ENCODE measurements at regions not wholly inside any gene's neighbourhood (a gene's known extent, or its start where the extent isn't known, plus 50 kb on each side); places are given as distances from the start of the nearest gene placed in this dataset.

DNA sequence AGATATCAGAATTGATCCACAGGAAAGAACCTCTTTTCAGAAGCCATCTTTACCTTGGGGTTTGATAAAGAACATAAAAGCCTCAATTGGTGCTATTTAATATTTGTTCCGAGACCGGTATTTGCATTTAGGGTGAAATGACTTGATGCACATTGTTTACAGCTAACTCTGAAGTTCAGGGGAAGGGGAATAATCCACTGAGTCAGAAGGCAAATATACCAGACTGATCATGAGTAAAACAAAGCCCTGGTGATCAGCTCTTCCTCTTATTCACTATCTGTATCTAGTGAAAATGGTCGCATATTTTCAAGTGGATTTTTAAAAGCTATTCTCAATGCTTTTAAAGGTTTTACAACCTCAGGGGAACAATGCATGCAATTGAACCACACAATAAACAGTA lies 53.0 kb upstream of the ATP8B1 start:
- ChIA-PET POLR2A (ENCODE audit: partially characterized antibody) (no interaction called here), CTCF (ENCODE audit: partially characterized antibody) (interaction anchor here (0.6 to 2.0 kb wide), 7 partner anchors 12 to 226 kb away, joined by 3 to 6 read pairs (median 3); no protein-coding TSS in a partner anchor)
- Histone ChIP-seq H3K4me1 (replicated peaks in 1 of 4; ENCODE audit: control insufficient read depth in 3 of 4, insufficient read depth in 4 of 4, low read length in 3 of 4) (no peaks in the 10 kb centered on the region), H3K4ac (replicated peaks; ENCODE audit: insufficient read length, low read depth, low read length) (no peak overlapping the region), H3K23me2 (ENCODE audit: low read depth, low read length) (no peaks in the 10 kb centered on the region), H2AFZ (ENCODE audit: low read length) (no peak overlapping the region), H3K79me2 (ENCODE audit: control insufficient read depth in 1 of 2, insufficient read depth in 2 of 2, low read length in 2 of 2) (no peaks in the 10 kb centered on the region), H2BK120ac (replicated peaks; ENCODE audit: low read depth, low read length) (no peak overlapping the region), H2BK20ac (ENCODE audit: low read length) (no peak overlapping the region), H4K5ac (ENCODE audit: insufficient read length, low read depth, low read length) (no peak overlapping the region), H2BK5ac (ENCODE audit: low read depth, low read length) (no peak overlapping the region), H3K18ac (ENCODE audit: extremely low read depth, low read length) (no peak overlapping the region), H3K4me2 (ENCODE audit: insufficient read depth in 1 of 2, low read depth in 2 of 2, low read length in 2 of 2) (no peak overlapping the region), H4K20me1 (replicated peaks in 1 of 2; ENCODE audit: control insufficient read depth in 1 of 2, insufficient read depth in 2 of 2, low read length in 2 of 2) (no peaks in the 10 kb centered on the region), H2AK5ac (ENCODE audit: low read depth, low read length) (no peak overlapping the region), H3K4me3 (ENCODE audit: extremely low read depth in 1 of 4, insufficient read depth in 2 of 4, low read depth in 3 of 4, low read length in 4 of 4) (no peak overlapping the region), H2BK12ac (ENCODE audit: low read depth, low read length) (no peak overlapping the region), H3K27ac (ENCODE audit: low read depth, low read length) (no peak overlapping the region), H2BK15ac (ENCODE audit: low read length) (no peak overlapping the region), H3K14ac (ENCODE audit: insufficient read length) (no peak overlapping the region), H3K27me3 (replicated peaks in 1 of 4; ENCODE audit: control insufficient read depth in 3 of 4, extremely low read depth in 1 of 4, insufficient read depth in 3 of 4, low read length in 3 of 4) (no peaks in the 10 kb centered on the region), H3K56ac (replicated peaks; ENCODE audit: insufficient read length, low read depth, low read length) (no peak overlapping the region), H3K79me1 (ENCODE audit: low read depth, low read length) (no peaks in the 10 kb centered on the region), H3K36me3 (ENCODE audit: control insufficient read depth in 2 of 4, insufficient read depth in 4 of 4, low read length in 3 of 4) (no peaks in the 10 kb centered on the region), H4K91ac (replicated peaks; ENCODE audit: insufficient read length, low read length) (no peak overlapping the region), H4K8ac (ENCODE audit: extremely low read depth, insufficient read depth, low read length) (no peak overlapping the region), H3K23ac (ENCODE audit: insufficient read length) (no peak overlapping the region), H3K9me3 (ENCODE audit: insufficient read depth in 2 of 2, low read depth in 1 of 2, low read length in 1 of 2) (no peaks in the 10 kb centered on the region), H3K9ac (replicated peaks in 1 of 4; ENCODE audit: extremely low read depth in 1 of 4, low read depth in 3 of 4, low read length in 3 of 4) (no peak overlapping the region)
- TF ChIP-seq TAF7 (optimal IDR thresholded peaks at IDR 0.05; ENCODE audit: borderline replicate concordance, low read depth, low read length), result no peak
- TF ChIP-seq RAD21 (IDR thresholded peaks at IDR 0.05 in 1 of 2, conservative IDR thresholded peaks at IDR 0.05 in 1 of 2; ENCODE audit: low read depth in 2 of 2, low read length in 2 of 2), result no peak
- no peak for FAIRE-seq
- WGBS, 2 experiments (ENCODE audit: extremely low coverage in 1 of 2, insufficient coverage in 1 of 2, insufficient read length in 1 of 2, insufficient replicate concordance in 2 of 2, low coverage in 1 of 2, low lambda C conversion rate in 2 of 2, missing lambda C conversion rate in 1 of 2), result 88% methylated on average over 3 of the region's 3 CpGs; no CpG with 5 or more reads in 1 of the 2 experiments
- no peak for DNase-seq (ENCODE audit: low read depth in 1 of 2, low spot score in 2 of 2)
